MG63 (cell line): ENCODE measurements at regions not wholly inside any gene's neighbourhood (a gene's known extent, or its start where the extent isn't known, plus 50 kb on each side); places are given as distances from the start of the nearest gene placed in this dataset.
A peak's percentile ranks its signal among the peaks of the same experiment; 100 is the strongest.

Experiments
- DNase-seq: peaks from one replicate; pipeline ENCODE4 v3.0.0-alpha.2; 2020
- H3K27me3 ChIP-seq: fragments of 250-450 bp; sonication (Bioruptor Pico); 2 replicates; pipeline ENCODE4 v1.5.1; 2020; ENCODE audit warnings: mild to moderate bottlenecking, moderate library complexity
- H3K36me3 ChIP-seq: fragments of 250-450 bp; sonication (Bioruptor Pico); 2 replicates; pipeline ENCODE4 v1.5.1; 2020; ENCODE audit warnings: mild to moderate bottlenecking, moderate library complexity
- H3K4me3 ChIP-seq: fragments of 250-450 bp; sonication (Bioruptor Pico); 2 replicates; pipeline ENCODE4 v1.5.1; 2020; ENCODE audit warnings: mild to moderate bottlenecking, moderate library complexity
- H3K9me3 ChIP-seq: fragments of 250-450 bp; sonication (Bioruptor Pico); 2 replicates; pipeline ENCODE4 v1.5.1; 2020; ENCODE audit warnings: mild to moderate bottlenecking, moderate library complexity

DNA sequence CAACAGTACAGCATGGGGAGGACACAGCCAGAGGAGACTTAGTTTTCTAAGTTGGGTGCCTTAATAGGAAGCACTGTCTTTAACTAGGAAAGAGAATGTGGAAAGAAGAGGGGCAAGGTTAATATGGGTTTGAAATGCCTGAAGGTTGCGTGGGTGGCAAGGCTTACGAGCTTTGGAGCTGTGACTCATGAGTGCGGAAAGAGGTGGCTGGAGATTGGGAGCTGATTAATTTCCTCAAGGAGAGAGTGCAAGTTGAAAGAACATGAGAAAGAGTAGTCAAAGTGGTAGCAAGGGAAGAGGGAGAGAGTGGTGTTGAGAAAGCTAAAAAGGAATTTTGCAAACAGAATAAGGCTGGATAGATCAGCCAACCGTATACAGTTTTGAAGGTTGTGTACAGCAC lies 157.5 kb upstream of the ADRA1D start:
- Histone ChIP-seq H3K4me3 (no peak overlapping the region), H3K36me3 (no peaks in the 10 kb centered on the region), H3K27me3 (no peaks in the 10 kb centered on the region), H3K9me3 (no peaks in the 10 kb centered on the region)
- peak; percentile 58 for DNase-seq

DNA sequence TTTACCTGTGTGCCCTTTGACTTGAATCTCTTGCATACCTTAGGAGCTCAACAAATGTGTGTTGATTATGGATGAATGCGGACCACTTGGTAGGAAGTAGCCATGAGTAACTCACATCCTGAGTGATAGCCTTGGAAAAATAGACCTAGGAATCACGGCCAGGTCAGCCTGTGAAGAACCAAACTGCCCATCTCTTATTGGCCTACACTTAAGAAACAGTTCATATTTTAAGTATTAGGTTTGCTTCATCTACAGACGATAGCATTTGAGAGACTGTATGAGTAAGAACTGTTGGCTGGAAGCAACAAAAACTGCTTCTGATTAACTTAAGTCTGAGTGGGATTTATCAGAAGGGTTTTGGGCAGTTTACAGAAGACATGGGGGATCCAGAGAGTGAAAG lies 152.5 kb upstream of the ADRA1D start:
- no peak for DNase-seq
- Histone ChIP-seq H3K27me3 (no peaks in the 10 kb centered on the region), H3K9me3 (no peaks in the 10 kb centered on the region), H3K4me3 (no peak overlapping the region), H3K36me3 (no peaks in the 10 kb centered on the region)

DNA sequence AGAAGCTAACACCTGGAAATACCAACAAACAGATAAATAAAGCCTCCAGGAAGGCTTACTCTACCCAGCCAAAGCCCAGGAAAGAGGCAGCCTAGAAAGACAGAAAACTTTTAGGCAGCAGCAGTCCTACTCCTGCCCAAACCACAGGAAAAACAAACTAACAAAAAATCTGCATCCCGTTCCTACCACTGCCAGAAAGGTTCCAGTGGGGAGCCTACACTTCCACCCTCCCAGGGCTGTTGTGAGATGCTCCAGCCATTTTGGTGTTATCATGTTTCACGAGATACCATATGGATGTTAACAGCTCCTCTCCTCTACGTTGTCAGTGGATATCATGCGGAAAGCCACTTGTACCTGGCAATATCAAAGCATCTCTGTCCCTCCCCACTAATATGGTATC lies 135.9 kb upstream of the ADRA1D start:
- peaks cover 3% of the 10 kb centered on the region; the same call in 1 of the 2 replicates for H3K27me3 ChIP-seq
- no peak for DNase-seq
- no peak overlapping the region for H3K4me3 ChIP-seq
- no peaks in the 10 kb centered on the region for H3K36me3 ChIP-seq
- H3K9me3 ChIP-seq: no peaks in the 10 kb centered on the region

DNA sequence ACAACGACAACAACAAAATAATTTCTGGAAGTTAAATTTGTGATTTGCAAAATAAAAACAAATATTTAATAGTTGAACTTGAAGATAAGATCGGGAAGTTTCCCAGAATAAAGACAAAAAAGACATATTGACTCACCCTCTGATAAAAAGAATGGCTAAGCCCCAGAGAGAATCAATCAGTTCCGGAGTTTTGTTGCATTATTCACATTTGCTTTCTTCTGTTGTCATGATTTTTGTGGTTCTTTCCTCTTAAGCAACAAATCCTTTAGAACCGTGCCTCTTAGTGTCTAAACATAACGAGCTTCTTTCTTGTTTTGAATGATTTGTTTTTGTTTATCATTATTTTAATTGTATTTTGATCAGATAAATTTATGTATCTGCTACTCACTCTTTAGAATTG lies 134.9 kb upstream of the ADRA1D start:
- H3K27me3 ChIP-seq: peaks cover 5% of the 10 kb centered on the region; the same call in 1 of the 2 replicates
- no peak overlapping the region for H3K4me3 ChIP-seq
- H3K36me3 ChIP-seq: no peaks in the 10 kb centered on the region
- H3K9me3 ChIP-seq: no peaks in the 10 kb centered on the region
- DNase-seq: no peak

DNA sequence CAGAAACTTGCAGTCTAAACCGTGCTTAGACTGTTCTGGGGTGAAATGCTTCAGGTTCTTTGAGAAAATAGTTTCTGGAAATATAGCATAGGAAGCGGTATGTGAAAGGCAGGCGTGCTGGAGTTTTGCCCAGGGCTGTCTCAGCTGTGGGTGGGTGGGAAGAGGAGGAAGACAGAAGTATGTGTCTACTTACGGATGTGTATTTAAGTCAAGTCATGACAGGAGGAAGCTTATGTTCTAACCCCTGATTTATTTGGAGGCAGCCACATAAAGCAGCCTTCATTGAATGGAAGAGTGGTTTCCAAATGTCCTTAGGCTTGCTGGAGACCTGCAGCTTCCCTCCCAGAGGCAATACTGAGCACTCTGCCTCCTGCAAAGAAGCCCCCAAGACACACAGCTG lies 126.8 kb upstream of the ADRA1D start:
- Histone ChIP-seq H3K36me3 (no peaks in the 10 kb centered on the region), H3K9me3 (no peaks in the 10 kb centered on the region), H3K27me3 (peaks cover 5% of the 10 kb centered on the region; the same call in 1 of the 2 replicates), H3K4me3 (no peak overlapping the region)
- peak; percentile 13 for DNase-seq

DNA sequence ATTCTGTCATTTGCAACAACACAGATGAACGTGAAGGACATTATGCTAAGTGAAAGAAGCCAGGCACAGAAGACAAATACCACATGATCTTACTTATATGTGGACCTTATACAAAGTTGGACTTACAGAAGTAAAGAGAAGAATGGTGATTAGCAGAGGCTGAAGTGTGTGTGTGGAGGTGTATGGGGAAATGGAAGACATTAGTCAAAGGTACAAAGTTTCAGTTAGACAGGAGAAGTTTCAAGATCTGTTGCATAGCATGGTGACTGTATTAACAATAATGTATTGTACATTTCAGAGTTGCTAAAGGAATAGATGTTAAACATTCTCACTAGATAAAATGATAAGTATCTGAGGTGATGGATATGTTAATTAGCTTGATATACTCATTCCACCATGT lies 124.4 kb upstream of the ADRA1D start:
- H3K36me3 ChIP-seq: no peaks in the 10 kb centered on the region
- DNase-seq: no peak

DNA sequence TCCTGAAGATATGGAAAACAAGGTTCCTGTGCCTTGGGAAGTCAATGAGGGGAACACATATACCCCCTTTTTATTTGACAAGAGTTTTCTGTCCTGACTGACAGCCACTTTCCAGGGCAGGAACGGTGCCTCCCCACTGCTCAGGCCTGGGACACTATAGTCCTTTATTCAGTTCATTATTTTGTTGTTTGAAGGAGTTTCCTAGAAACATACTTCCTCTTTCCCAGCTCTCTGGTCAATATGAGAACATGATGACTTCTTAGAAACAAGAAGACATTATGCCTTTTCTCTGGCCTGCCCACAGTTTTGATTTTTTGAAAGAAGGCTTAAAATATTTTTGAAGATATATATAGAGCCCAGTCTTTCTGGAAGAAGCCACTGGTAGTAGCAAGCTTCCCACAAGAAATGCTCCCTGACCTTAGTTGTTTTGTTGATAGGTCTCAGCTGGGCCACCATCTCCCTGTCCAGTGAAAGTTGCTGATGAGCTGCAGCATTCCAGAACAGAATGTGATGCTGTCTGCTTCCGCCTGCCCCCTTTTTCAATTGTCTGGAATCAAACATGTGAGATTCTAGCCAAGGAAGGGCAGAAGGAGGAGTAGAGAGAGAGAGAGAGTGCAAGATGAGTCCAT lies 122.7 kb upstream of the ADRA1D start:
- H3K4me3 ChIP-seq: no peak overlapping the region

More for the DNA sequence above, 124.4 kb upstream of the ADRA1D start:
- no peaks in the 10 kb centered on the region for H3K27me3 ChIP-seq
- H3K9me3 ChIP-seq: no peaks in the 10 kb centered on the region
- H3K4me3 ChIP-seq: no peak overlapping the region

DNA sequence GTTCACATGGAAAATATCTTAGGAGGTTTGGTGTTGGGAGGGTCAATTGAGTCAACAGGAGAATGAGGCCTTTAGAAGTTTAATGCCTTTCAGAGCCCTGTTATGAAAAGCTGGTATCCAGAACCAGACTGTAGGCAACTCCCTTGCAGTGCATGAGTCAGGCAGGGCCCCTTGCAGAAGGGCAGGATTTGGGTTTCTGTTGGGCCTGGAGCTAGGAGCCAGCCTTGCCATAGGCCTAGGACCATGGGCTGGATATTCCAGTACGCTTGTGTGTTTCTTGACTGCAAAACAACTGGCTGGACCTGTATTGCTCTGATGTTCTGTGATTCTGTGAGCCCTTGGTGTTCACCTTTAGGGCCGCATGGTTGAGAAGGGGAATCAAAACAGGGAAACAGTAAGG lies 121.8 kb upstream of the ADRA1D start:
- Histone ChIP-seq H3K9me3 (no peaks in the 10 kb centered on the region), H3K4me3 (no peak overlapping the region), H3K36me3 (no peaks in the 10 kb centered on the region), H3K27me3 (no peaks in the 10 kb centered on the region)
- DNase-seq: no peak

More for the DNA sequence above, 122.7 kb upstream of the ADRA1D start:
- Histone ChIP-seq H3K9me3 (no peaks in the 10 kb centered on the region), H3K27me3 (no peaks in the 10 kb centered on the region), H3K36me3 (no peaks in the 10 kb centered on the region)
- no peak for DNase-seq

DNA sequence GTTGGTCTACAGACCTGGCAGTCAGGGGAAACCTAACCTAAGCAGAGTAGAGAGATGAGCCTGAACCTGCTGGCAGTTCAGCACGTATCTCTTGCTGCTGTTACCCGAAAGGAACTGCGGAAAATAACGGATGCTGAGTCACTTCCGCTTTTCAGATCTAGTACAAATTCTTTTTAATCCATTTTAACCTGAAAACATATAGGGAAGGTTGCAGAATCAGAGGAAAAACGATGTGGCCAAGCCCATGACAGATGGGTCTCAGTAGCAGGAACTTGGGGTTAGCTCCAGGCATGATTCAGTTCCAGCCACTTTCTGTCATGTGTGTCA lies 120.7 kb upstream of the ADRA1D start:
- DNase-seq: no peak
- H3K4me3 ChIP-seq: no peak overlapping the region
- H3K36me3 ChIP-seq: no peaks in the 10 kb centered on the region
- H3K9me3 ChIP-seq: no peaks in the 10 kb centered on the region
- H3K27me3 ChIP-seq: no peaks in the 10 kb centered on the region

DNA sequence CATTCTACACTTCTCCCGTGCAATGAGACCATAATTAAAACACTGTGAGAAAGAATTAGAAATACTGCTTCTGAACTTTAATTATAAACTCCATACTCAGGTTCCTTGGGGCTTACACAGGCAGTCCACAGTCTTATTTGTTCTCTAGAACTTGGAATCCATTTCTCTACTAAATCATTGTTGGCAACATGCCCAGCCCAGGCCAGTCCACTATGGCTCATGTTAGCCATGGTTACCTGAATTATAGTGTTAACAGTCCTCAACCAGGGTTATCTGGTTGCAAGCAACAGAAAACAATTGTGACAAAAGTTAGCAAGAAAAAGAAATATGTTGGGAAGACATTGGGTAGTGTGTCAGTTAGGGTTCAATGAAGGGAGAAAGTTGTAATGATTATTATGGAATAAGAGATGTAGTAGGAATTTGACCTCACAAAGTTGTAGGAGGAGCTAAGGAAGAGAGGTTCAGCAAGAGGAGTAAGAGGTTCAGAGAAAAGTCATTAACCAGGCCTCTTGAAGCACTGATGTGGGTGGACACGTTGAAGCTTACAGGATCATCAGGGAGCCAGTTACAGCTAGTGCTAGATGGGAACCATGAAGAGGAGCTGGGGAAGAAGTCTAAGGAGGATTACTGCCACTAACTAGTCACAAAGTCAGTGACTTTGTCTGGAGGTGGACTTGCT lies 120.2 kb upstream of the ADRA1D start:
- H3K36me3 ChIP-seq: no peaks in the 10 kb centered on the region
- no peak for DNase-seq
- H3K27me3 ChIP-seq: no peaks in the 10 kb centered on the region
- no peak overlapping the region for H3K4me3 ChIP-seq
- no peaks in the 10 kb centered on the region for H3K9me3 ChIP-seq

DNA sequence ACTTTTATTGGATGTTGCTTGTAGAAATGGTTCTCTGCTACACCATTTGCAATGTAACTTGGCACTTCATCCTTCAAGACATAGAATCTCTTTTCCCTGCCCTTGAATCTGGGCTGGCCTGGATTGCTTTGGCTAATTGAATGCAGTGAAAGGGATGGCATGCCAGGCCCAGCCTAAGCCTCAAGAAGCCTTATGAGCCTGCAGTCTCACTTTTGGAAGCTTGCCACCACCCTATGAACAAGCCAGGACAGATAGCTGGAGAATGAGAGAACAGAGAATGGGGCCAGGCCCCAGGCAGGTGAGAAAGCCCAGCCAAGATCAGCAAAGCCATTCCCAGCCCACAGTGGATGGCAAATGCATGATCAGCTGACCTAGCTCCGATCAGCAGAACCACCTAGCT lies 117.0 kb upstream of the ADRA1D start:
- H3K36me3 ChIP-seq: no peaks in the 10 kb centered on the region
- peak; percentile 3 for DNase-seq
- no peaks in the 10 kb centered on the region for H3K9me3 ChIP-seq
- H3K27me3 ChIP-seq: no peaks in the 10 kb centered on the region
- H3K4me3 ChIP-seq: no peak overlapping the region

DNA sequence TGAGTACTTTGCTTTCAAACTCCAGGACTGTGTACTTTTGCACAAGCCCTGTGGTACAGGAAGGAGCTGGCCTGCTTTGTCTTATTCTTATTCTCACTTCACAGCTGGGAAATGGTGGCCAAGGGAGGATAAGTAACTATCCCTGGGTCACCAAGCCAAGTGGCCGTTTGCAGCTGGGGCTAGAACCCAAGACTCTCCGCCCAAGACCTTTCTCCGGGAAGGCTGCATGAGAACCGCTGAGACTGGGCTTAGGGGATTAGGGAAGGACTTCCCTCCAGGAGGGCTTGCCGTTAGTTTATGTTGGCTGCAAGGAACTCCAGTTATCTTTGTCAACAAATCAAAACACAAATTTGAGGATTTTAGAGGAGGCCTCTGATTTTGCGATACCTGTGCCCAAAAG lies 109.5 kb upstream of the ADRA1D start:
- Histone ChIP-seq H3K36me3 (no peaks in the 10 kb centered on the region), H3K27me3 (no peaks in the 10 kb centered on the region), H3K4me3 (no peak overlapping the region), H3K9me3 (no peaks in the 10 kb centered on the region)
- DNase-seq: no peak

DNA sequence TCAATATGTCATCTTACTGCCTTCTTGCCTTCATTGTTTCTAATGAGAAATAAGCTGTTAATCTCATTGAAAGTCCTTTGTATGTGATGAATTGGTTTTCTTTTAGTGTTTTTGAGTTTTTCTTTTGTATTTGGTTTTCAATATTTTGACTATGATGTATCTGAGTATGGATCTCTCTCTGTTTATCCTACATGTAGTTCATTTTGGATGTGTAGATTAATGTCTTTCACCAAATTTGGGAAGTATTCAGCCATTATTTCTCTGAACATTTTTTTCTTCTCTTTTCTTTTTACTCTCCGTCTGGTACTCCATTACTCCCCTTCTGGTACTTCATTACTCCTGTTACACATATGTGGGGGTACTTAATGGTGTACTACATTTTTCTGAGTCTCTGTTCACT lies 103.3 kb upstream of the ADRA1D start:
- DNase-seq: no peak
- Histone ChIP-seq H3K27me3 (no peaks in the 10 kb centered on the region), H3K36me3 (no peaks in the 10 kb centered on the region), H3K4me3 (no peak overlapping the region), H3K9me3 (no peaks in the 10 kb centered on the region)

DNA sequence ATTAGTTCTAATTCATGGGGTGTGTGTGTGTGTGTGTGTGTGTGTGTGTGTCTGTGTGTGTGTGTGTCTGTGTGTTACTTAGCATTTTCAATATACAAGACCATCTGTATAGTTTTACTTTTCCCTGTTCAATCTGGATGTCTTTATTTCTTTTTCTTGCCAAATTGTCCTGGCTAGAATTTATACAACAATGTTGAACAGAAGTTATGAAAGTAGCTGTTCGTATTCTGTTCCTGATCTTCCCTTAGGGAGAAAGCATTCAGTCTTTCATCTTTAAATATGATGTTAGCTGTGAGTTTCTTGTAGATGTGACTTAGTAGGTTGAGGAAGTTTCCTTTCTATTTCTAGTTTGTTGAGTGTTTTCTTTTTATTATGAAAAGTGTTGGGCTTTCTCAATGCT lies 101.0 kb upstream of the ADRA1D start:
- Histone ChIP-seq H3K36me3 (no peaks in the 10 kb centered on the region), H3K27me3 (no peaks in the 10 kb centered on the region), H3K9me3 (no peaks in the 10 kb centered on the region), H3K4me3 (no peak overlapping the region)
- no peak for DNase-seq

DNA sequence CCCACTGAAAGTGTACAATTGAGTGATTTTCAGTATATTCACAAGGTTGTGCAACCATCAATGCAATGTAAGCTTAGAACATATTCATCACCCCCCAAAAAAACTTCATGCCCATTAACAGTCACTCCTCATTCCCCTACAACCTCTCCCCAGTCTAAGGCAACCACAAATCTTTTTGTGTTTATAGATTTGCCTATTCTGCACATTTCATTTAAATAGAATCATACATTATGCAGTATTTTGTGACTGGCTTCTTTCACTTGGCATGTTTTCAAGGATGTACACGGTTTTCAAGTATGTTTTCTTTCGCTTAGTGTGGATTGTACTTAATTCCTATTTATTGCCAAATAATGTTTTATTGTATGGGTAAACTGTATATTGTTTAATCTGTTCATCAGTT lies 95.6 kb upstream of the ADRA1D start:
- no peaks in the 10 kb centered on the region for H3K9me3 ChIP-seq
- H3K27me3 ChIP-seq: no peaks in the 10 kb centered on the region
- H3K36me3 ChIP-seq: no peaks in the 10 kb centered on the region
- DNase-seq: no peak
- no peak overlapping the region for H3K4me3 ChIP-seq

DNA sequence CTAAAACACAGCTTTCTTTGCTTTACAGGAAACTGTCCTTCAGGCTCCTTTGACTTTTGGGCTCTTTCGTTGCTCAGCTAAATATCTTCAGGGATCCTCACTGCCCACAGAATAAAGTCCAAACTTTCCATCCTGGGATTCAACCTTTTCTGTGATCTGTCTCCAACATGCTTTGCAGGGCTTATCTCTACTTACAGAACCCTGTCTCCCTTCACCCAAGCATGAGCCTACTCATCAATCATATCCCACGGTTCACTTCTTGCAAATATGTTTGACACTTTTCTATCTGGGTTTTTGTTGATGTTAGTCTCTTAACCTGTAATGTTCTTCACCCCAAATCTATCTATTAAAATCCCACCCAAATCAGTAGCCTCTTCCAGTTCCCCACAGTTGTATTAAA lies 93.5 kb upstream of the ADRA1D start:
- H3K27me3 ChIP-seq: no peaks in the 10 kb centered on the region
- DNase-seq: no peak
- no peaks in the 10 kb centered on the region for H3K9me3 ChIP-seq
- no peak overlapping the region for H3K4me3 ChIP-seq
- no peaks in the 10 kb centered on the region for H3K36me3 ChIP-seq

DNA sequence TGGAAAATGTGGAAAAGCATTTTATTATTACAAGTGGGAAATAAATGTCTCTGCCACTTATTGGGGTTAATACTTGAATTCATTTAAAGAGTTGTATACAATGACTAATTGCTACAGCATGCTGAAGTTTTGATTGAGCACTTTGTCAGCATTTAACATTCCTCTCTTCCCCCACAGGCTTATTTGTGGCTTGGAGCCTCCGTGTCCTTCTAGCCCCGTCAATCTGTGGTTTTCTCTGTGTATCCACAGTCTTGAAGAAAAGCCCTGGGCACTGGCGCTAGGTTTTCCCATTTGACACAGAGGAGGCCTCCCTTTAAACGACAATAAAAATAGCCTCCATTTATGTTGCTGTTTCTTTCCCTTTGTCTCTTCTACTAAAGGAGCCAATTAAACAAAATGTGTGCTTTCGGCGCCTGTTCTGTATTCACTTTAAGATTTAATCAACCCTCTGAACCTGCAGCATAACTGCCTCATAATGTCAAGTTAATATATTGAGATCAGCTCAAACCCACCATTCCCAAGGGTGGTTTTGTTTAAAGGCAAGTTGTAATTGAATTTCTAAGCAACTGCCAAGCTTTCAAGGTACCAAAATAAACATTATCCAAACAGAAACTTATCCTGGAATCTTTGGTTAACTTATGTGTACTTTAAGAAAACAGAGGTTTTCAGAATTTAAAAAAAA lies 92.9 kb upstream of the ADRA1D start:
- Histone ChIP-seq H3K27me3 (no peaks in the 10 kb centered on the region), H3K36me3 (no peaks in the 10 kb centered on the region), H3K9me3 (no peaks in the 10 kb centered on the region), H3K4me3 (no peak overlapping the region)
- DNase-seq: peak; percentile 12

DNA sequence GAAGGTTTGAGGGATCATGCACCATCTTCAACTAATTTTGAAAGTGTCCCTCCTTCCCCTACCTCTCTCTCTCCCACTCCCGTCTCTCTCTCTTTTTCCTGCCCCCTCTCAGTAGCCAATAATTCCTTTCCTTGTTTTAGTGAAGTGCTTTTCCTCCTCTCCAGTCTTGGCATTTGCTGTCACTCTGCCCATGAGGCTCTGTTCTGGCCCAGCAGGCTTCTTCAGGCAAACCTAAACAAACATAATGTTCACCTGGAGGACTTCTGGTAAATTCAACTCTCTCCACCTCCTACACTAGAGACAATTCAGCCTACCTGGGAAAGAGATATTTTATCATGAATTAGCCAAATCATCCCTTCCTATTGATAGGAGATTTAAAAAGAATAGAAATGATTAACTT lies 86.6 kb upstream of the ADRA1D start:
- no peak for DNase-seq
- no peaks in the 10 kb centered on the region for H3K27me3 ChIP-seq
- H3K4me3 ChIP-seq: no peak overlapping the region
- no peaks in the 10 kb centered on the region for H3K9me3 ChIP-seq
- no peaks in the 10 kb centered on the region for H3K36me3 ChIP-seq
